Bronchial epithelial cell (primary cell): ENCODE measurements at regions not wholly inside any gene's neighbourhood (a gene's known extent, or its start where the extent isn't known, plus 50 kb on each side); places are given as distances from the start of the nearest gene placed in this dataset.

Experiments used
- DNase-seq: peaks from one replicate; pipeline ENCODE4 v3.0.0-alpha.2; 2010; ENCODE audit warnings: low read depth
- FAIRE-seq: peaks from 2 replicates; lab custom pipeline; 2011; peaks lifted over from hg19 to GRCh38; lab: Jason Lieb, UNC
- H3K27me3 ChIP-seq: 2 replicates; pipeline ENCODE4 v1.5.1; 2011; ENCODE audit warnings: low read length; ENCODE audit not compliant: control insufficient read depth, insufficient read depth
- H3K36me3 ChIP-seq: 2 replicates; pipeline ENCODE4 v1.5.1; 2011; ENCODE audit warnings: low read length; ENCODE audit not compliant: control insufficient read depth, insufficient read depth
- H3K4me3 ChIP-seq: 2 replicates; pipeline ENCODE4 v1.5.1; 2011; ENCODE audit warnings: mild to moderate bottlenecking, low read depth, low read length, control low read depth
- CTCF ChIP-seq: IDR thresholded peaks from 2 replicates; pipeline ENCODE4 v1.5.1; 2011; ENCODE audit warnings: mild to moderate bottlenecking, moderate library complexity, low read length, control low read depth, inconsistent platforms; ENCODE audit not compliant: insufficient read depth, severe bottlenecking

GRCh38 chr1:147852706-147853225 lies 49.8 kb upstream of the GJA8 start:
- H3K27me3 ChIP-seq, result no peaks in the 10 kb centered on the region
- no peak for TF ChIP-seq CTCF
- FAIRE-seq, result no peak
- peak; percentile 37 for DNase-seq
- H3K4me3 ChIP-seq, result no peak overlapping the region
- no peaks in the 10 kb centered on the region for H3K36me3 ChIP-seq
